H9 (cell line): ENCODE measurements at regions not wholly inside any gene's neighbourhood (a gene's known extent, or its start where the extent isn't known, plus 50 kb on each side); places are given as distances from the start of the nearest gene placed in this dataset.

Source experiments
- DNase-seq: peaks from one replicate; pipeline ENCODE4 v3.0.0-alpha.2; 2017
- H2AFZ ChIP-seq: one replicate; pipeline ENCODE4 v1.6.1; 2013; ENCODE audit warnings: mild to moderate bottlenecking, low read length, control low read depth, moderate library complexity
- H2AK5ac ChIP-seq: 2 replicates; pipeline ENCODE4 v1.6.1; 2013; ENCODE audit warnings: low read length, control low read depth, mixed read lengths; ENCODE audit not compliant: insufficient read length
- H2BK120ac ChIP-seq: one replicate; pipeline ENCODE4 v1.6.1; 2013; ENCODE audit warnings: low read depth, mild to moderate bottlenecking, low read length, control low read depth, inconsistent platforms; ENCODE audit not compliant: poor library complexity, severe bottlenecking
- H2BK12ac ChIP-seq: 2 replicates; pipeline ENCODE4 v1.6.1; 2013; ENCODE audit warnings: low read length, control low read depth, mixed read lengths, low read depth; ENCODE audit not compliant: insufficient read length
- H2BK15ac ChIP-seq: 2 replicates; pipeline ENCODE4 v1.6.1; 2013; ENCODE audit warnings: low read depth, low read length, control low read depth
- H2BK20ac ChIP-seq: one replicate; pipeline ENCODE4 v1.6.1; 2013; ENCODE audit warnings: low read depth, mild to moderate bottlenecking, low read length, control low read depth, inconsistent platforms; ENCODE audit not compliant: poor library complexity, severe bottlenecking
- H2BK5ac ChIP-seq: 2 replicates; pipeline ENCODE4 v1.6.1; 2013; ENCODE audit warnings: low read length, control low read depth, mixed read lengths; ENCODE audit not compliant: insufficient read length
- H3K14ac ChIP-seq: 2 replicates; pipeline ENCODE4 v1.6.1; 2013; ENCODE audit warnings: low read length, control low read depth; ENCODE audit not compliant: insufficient read depth
- H3K18ac ChIP-seq: 2 replicates; pipeline ENCODE4 v1.6.1; 2013; ENCODE audit warnings: low read depth, mild to moderate bottlenecking, mixed read lengths, low read length, control low read depth; ENCODE audit not compliant: insufficient read length
- H3K23ac ChIP-seq: 2 replicates; pipeline ENCODE4 v1.6.1; 2013; ENCODE audit warnings: low read length, control low read depth, mixed read lengths, low read depth; ENCODE audit not compliant: insufficient read length
- H3K23me2 ChIP-seq: 2 replicates; pipeline ENCODE4 v1.6.1; 2013; ENCODE audit warnings: low read depth, mild to moderate bottlenecking, mixed read lengths, low read length, control low read depth; ENCODE audit not compliant: insufficient read length, poor library complexity, severe bottlenecking
- H3K27ac ChIP-seq: 2 replicates; pipeline ENCODE4 v1.5.1; 2013; ENCODE audit warnings: low read length, control low read depth, mixed read lengths, low read depth; ENCODE audit not compliant: insufficient read length
- H3K27me3 ChIP-seq: 2 replicates; pipeline ENCODE4 v1.6.1; 2013; ENCODE audit warnings: low read length, control low read depth, inconsistent platforms; ENCODE audit not compliant: insufficient read depth
- H3K4ac ChIP-seq: 2 replicates; pipeline ENCODE4 v1.6.1; 2013; ENCODE audit warnings: low read depth, mild to moderate bottlenecking, control low read depth, inconsistent platforms, low read length, moderate library complexity
- H3K4me1 ChIP-seq: 2 replicates; pipeline ENCODE4 v1.6.1; 2013; ENCODE audit warnings: low read length, control low read depth, inconsistent platforms; ENCODE audit not compliant: insufficient read depth
- H3K4me2 ChIP-seq: 2 replicates; pipeline ENCODE4 v1.6.1; 2013; ENCODE audit warnings: low read length, control low read depth, mixed read lengths; ENCODE audit not compliant: insufficient read length, insufficient read depth
- H3K56ac ChIP-seq: 2 replicates; pipeline ENCODE4 v1.6.1; 2013; ENCODE audit warnings: low read depth, mild to moderate bottlenecking, mixed read lengths, low read length, control low read depth; ENCODE audit not compliant: insufficient read length
- H3K79me1 ChIP-seq: 2 replicates; pipeline ENCODE4 v1.6.1; 2013; ENCODE audit warnings: low read depth, mild to moderate bottlenecking, moderate library complexity, low read length, control low read depth, inconsistent platforms; ENCODE audit not compliant: insufficient read depth, poor library complexity, severe bottlenecking
- H3K79me2 ChIP-seq: 2 replicates; pipeline ENCODE4 v1.6.1; 2013; ENCODE audit warnings: low read length, control low read depth, inconsistent platforms; ENCODE audit not compliant: insufficient read depth
- H3K9ac ChIP-seq: 2 replicates; pipeline ENCODE4 v1.6.1; 2013; ENCODE audit warnings: low read length, control low read depth, mixed read lengths; ENCODE audit not compliant: insufficient read length; ENCODE audit errors: extremely low read depth
- H3K9me3 ChIP-seq: one replicate; pipeline ENCODE4 v1.6.1; 2013; ENCODE audit warnings: low read depth, low read length, inconsistent platforms; ENCODE audit not compliant: control insufficient read depth
- H3T11ph ChIP-seq: one replicate; pipeline ENCODE4 v1.6.1; 2013; ENCODE audit warnings: mild to moderate bottlenecking, low read length, control low read depth, inconsistent platforms
- H4K20me1 ChIP-seq: one replicate; pipeline ENCODE4 v1.6.1; 2013; ENCODE audit not compliant: control insufficient read depth, insufficient read length, insufficient read depth
- H4K5ac ChIP-seq: 2 replicates; pipeline ENCODE4 v1.6.1; 2013; ENCODE audit warnings: low read depth, mild to moderate bottlenecking, mixed read lengths, low read length, control low read depth; ENCODE audit not compliant: insufficient read length
- H4K8ac ChIP-seq: replicated peaks from 2 replicates; pipeline ENCODE4 v1.6.1; 2013; ENCODE audit warnings: low read length, control low read depth, mixed read lengths, low read depth; ENCODE audit not compliant: insufficient read length
- H4K91ac ChIP-seq: 2 replicates; pipeline ENCODE4 v1.6.1; 2013; ENCODE audit warnings: low read depth, mild to moderate bottlenecking, moderate library complexity, mixed read lengths, low read length, control low read depth; ENCODE audit not compliant: insufficient read length
- H3K27ac Mint-ChIP-seq, 3 experiments: 2 replicates in 2 of 3; 3 replicates in 1 of 3; pipeline ENCODE4 v1.8.0; 2020 to 2021; ENCODE audit warnings: mixed read lengths in 3 of 3, mild to moderate bottlenecking in 1 of 3, moderate library complexity in 1 of 3
- H3K27me3 Mint-ChIP-seq: 2 replicates; pipeline ENCODE4 v1.8.0; 2021; ENCODE audit warnings: low read depth, mild to moderate bottlenecking, moderate library complexity, mixed read lengths
- H3K36me3 Mint-ChIP-seq, 3 experiments: 2 replicates in 2 of 3; 3 replicates in 1 of 3; pipeline ENCODE4 v1.8.0; 2020 to 2021; ENCODE audit warnings: low read depth in 3 of 3, mixed read lengths in 3 of 3; ENCODE audit not compliant: insufficient read depth in 1 of 3
- H3K4me1 Mint-ChIP-seq, 2 experiments: 2 replicates each; pipeline ENCODE4 v1.8.0; 2020; ENCODE audit warnings: mixed read lengths in 2 of 2
- H3K4me3 Mint-ChIP-seq, 2 experiments: 2 replicates in 1 of 2; 3 replicates in 1 of 2; pipeline ENCODE4 v1.8.0; 2020 to 2021; ENCODE audit warnings: mild to moderate bottlenecking in 2 of 2, mixed read lengths in 2 of 2, moderate library complexity in 1 of 2
- H3K9me3 Mint-ChIP-seq, 2 experiments: 2 replicates in 1 of 2; 3 replicates in 1 of 2; pipeline ENCODE4 v1.8.0; 2020; ENCODE audit warnings: mild to moderate bottlenecking in 2 of 2, mixed read lengths in 2 of 2, moderate library complexity in 1 of 2
- WGBS: extraction: QIAGEN DNeasy Blood & Tissue Kit; methylation state at CpG from one replicate; pipeline ENCODE4 v1.1.7; 2013; ENCODE audit warnings: missing lambda C conversion rate, low lambda C conversion rate, mixed read lengths; ENCODE audit not compliant: insufficient read length; ENCODE audit errors: extremely low coverage; 5-methylcytosine and 5-hydroxymethylcytosine counted together
- TF ChIP-seq, protein P1 (sequence below): fragments of 200-600 bp; sonication (generic); conservative IDR thresholded peaks from 3 replicates; pipeline ENCODE4 v1.8.0; 2021; ENCODE audit warnings: antibody characterized with exemption, mild to moderate bottlenecking

DNA sequence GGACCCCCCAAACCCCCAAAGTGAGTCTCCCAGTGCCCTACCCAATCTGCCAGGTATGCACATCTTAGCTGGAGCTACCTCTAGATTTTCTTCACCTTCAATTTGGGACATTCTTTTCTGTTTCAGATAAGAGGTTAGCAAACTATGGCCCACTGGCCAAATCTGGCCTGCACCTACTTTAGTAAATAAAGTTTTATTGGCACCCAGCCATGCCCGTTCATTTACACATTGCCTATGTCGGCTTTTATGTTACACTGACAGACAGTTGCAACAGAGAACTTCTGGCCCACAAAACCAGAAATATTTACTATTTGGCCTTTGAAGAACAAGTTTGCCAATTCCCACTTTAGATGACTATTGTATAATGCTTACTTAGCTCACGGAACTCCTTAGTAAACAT is 55.9 kb upstream of the STX16 start:
- no peak overlapping the region for H3K4ac ChIP-seq
- H3K23ac ChIP-seq, result no peak overlapping the region
- H2AK5ac ChIP-seq, result no peak overlapping the region
- no peak overlapping the region for H3K27ac ChIP-seq
- H3T11ph ChIP-seq, result no peak overlapping the region
- H2BK12ac ChIP-seq, result no peak overlapping the region
- H3K18ac ChIP-seq, result no peak overlapping the region
- H4K5ac ChIP-seq, result no peak overlapping the region
- H3K14ac ChIP-seq, result no peak overlapping the region
- no peak overlapping the region for H4K91ac ChIP-seq
- peaks cover 3% of the 10 kb centered on the region for H3K27me3 Mint-ChIP-seq
- no peak overlapping the region for H2BK20ac ChIP-seq
- H3K4me1 ChIP-seq, result no peaks in the 10 kb centered on the region
- no peak overlapping the region for H3K4me2 ChIP-seq
- H2BK120ac ChIP-seq, result no peak overlapping the region
- H3K79me1 ChIP-seq, result no peaks in the 10 kb centered on the region
- H4K8ac ChIP-seq, result no peak overlapping the region
- no peaks in the 10 kb centered on the region for H3K9me3 Mint-ChIP-seq
- WGBS, result no CpG with 5 or more reads among the region's 3 CpGs
- no peaks in the 10 kb centered on the region for H3K9me3 ChIP-seq
- H3K27ac Mint-ChIP-seq, result no peak overlapping the region; a peak in 1 of 7 replicates
- H3K9ac ChIP-seq, result no peak overlapping the region
- no peak for DNase-seq
- H3K79me2 ChIP-seq, result no peaks in the 10 kb centered on the region
- no peaks in the 10 kb centered on the region for H3K27me3 ChIP-seq
- no peak overlapping the region for H3K4me3 Mint-ChIP-seq
- no peak overlapping the region for H3K56ac ChIP-seq
- H3K36me3 Mint-ChIP-seq, result peaks cover 0 to 1% (median 0%) of the 10 kb centered on the region in 3 experiments; a peak in 1 of 7 replicates
- no peak overlapping the region for H2BK5ac ChIP-seq
- H3K23me2 ChIP-seq, result no peaks in the 10 kb centered on the region
- H4K20me1 ChIP-seq, result no peaks in the 10 kb centered on the region
- no peak overlapping the region for H2BK15ac ChIP-seq
- H3K4me1 Mint-ChIP-seq, result peaks cover 10% of the 10 kb centered on the region in 2 experiments
- H2AFZ ChIP-seq, result no peak overlapping the region
- TF ChIP-seq, protein P1, sequence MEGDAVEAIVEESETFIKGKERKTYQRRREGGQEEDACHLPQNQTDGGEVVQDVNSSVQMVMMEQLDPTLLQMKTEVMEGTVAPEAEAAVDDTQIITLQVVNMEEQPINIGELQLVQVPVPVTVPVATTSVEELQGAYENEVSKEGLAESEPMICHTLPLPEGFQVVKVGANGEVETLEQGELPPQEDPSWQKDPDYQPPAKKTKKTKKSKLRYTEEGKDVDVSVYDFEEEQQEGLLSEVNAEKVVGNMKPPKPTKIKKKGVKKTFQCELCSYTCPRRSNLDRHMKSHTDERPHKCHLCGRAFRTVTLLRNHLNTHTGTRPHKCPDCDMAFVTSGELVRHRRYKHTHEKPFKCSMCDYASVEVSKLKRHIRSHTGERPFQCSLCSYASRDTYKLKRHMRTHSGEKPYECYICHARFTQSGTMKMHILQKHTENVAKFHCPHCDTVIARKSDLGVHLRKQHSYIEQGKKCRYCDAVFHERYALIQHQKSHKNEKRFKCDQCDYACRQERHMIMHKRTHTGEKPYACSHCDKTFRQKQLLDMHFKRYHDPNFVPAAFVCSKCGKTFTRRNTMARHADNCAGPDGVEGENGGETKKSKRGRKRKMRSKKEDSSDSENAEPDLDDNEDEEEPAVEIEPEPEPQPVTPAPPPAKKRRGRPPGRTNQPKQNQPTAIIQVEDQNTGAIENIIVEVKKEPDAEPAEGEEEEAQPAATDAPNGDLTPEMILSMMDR, result no peak
